M059J (cell line): ENCODE measurements at regions not wholly inside any gene's neighbourhood (a gene's known extent, or its start where the extent isn't known, plus 50 kb on each side); places are given as distances from the start of the nearest gene placed in this dataset.
"Not testable (repeated sequence)": the region's sequence is repeated elsewhere in the genome, so short reads cannot be mapped to it uniquely, and the experiment has no call there.

Experiments used
- DNase-seq: peaks from one replicate; pipeline ENCODE4 v3.0.0-alpha.2; 2012; ENCODE audit warnings: low read depth

DNA sequence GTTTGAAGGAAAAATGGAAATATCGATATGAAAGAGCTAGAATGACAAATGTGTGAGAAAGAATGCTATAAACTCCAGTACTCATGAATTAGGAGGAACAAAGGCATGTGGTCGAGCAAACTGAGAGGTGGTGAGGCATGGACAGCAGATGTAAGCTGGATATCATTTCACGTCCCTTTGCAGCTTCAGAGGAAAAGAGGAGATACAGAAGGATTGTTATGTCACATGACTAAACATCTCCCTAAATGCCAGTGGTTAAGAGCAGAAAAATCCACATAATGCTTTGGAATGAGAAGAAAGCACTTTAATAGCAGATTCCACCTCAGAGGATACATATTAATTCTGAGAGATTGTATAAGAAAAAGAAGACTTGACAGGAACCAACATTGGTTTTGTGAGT, 248.7 kb downstream of the ZIC4 start:
- DNase-seq: no peak

DNA sequence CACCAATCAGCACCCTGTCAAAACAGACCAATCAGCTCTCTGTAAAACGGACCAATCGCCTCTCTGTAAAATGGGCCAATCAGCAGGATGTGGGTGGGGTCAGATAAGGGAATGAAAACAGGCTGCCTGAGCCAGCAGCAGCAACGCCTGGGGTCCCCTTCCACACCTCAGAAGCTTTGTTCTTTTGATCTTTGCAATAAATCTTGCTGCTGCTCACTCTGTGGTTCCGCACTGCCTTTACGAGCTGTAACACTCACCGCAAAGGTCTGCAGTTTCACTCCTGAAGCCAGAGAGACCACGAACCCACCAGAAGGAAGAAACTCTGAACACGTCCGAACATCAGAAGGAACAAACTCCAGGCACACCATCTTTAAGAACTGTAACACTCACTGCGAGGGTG, 251.4 kb downstream of the ZIC4 start:
- not testable (repeated sequence) for DNase-seq

DNA sequence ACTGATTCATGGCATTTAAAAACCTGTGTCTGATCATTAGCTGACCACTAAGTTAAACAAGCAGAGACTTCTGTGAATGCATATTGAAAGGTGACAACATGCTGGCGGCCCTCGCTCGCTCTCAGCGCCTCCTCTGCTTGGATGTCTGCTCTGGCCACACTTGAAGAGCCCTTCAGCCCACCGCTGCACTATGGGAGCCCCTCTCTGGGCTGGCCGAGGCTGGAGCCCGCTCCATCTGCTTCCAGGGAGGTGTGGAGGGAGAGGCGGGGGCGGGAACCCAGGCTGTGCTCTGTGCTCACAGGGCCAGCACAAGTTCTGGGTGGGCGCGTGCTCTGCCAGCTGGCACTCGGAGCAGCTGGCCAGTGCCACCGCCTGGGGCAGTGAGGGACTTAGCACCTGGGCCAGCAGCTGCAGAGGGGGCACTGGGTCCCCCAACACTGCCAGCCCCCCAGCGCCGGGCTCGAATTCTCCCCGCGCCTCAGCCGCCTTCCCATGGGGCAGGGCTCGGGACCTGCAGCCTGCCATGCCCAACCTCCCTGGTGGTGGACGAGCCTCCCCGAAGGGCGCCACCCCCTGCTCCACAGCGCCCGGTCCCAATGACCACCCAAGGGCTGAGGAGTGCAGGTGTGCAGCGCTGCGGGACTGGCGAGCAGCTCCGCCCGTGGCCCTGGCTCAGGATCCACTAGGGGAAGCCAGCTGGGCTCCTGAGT, 252.4 kb downstream of the ZIC4 start:
- DNase-seq: no peak

DNA sequence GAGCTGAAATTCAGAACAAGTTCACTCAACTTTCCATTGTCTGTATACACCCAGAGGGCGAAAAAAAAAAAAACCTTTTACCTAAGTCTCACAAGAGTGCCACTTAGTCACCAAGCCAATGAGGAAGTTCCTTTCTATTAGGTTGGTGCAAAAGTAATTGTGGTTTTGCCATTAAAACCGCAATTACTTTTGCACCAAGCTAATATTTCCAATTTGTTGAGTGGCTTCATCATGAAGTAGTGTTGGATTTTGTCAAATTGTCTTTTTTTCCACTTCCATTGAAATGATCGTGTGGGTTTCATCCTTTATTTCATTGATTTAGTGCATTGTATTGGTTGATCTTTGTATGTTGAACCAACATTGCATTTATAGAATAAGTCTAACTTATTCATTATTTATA, 253.9 kb downstream of the ZIC4 start:
- DNase-seq: no peak

DNA sequence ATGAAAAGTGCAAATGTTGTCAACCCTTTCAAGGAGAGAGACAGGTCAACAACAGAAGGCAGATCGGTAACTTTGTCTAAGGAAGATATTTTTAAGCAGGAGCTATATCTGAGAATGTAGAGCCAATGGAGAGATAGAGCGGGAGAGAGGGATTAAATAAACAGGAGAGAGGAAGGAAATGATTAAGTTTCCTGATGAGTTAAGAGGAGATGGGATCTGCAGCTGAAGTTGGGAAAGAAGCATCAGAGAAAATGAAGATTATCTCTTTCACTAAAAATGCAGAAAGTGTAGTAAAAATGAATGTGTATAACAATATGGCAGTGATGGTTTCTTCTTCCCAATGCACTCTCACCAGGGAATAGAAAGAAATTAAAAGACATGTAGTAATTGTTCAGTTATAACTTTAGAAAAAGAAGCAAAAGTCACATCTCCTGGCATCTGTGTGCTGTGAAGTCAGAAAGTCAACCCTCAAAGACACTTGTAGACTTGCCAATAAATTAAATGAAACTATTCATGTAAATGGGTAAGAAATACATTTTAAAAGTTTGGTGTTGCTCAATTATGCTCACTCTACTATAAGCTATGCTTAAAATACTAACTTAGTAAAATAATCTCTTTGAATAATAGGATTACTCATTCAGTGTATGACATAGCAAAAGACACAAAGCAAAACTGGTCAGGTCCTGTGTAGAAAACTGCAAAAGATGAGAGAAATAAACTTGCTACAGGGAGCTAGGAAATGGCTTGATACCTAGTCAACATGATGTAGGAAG, 264.6 kb downstream of the ZIC4 start:
- DNase-seq: no peak

DNA sequence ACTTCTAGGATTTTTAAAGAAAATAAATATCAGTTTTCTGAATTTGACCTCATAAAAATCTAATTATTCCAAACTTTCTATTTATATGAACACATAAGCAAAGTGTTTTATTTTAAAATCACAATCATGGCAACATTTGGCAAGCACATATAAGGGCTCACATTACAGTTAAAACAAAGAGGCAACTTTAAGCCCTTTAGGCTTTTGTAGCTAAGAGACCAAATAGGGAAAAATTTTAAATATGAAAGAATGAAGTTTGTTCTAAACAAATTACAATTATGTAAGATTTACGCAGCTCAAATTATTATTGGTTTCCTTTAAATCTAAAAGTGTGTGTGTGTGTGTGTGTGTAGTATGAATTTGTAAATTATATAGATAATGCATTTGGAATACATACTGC, 267.0 kb downstream of the ZIC4 start:
- DNase-seq: no peak

DNA sequence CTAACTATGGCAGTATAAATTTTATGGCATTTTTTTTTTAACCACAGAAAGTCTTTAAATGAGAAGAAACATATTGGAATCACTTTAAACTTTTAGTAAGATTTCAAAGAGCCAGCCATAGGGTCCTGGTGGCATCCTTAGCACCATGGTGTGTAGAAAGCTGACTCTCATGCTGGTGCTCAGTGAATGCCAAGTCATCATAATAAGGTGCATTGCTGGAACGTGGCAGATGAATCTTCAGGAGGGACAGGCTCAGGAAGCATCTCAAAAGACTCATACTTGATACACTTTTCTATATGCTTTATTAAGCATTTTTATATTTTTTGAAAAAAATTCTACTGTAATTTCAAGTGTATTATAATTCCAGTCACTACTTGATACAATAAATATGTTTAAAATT, 274.2 kb downstream of the ZIC4 start:
- no peak for DNase-seq

DNA sequence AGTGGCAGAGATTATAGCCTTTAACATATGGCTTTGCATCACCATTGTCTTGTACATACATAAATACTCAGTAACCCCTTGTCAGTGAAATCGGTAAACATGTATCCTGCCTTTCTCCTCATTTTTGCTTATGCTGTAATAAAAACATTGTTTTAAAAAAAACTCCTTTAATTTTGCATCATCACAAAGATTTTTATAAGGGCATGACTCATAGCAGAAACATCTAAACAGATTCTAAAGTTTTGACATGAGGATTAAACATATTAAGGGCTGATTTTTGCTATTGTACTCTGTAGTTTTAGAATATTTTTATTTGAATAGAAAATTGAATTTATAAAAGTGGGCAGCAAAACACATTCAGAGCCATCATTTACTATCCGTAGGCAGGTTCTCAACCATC, 275.9 kb downstream of the ZIC4 start:
- DNase-seq: peak; percentile 49

DNA sequence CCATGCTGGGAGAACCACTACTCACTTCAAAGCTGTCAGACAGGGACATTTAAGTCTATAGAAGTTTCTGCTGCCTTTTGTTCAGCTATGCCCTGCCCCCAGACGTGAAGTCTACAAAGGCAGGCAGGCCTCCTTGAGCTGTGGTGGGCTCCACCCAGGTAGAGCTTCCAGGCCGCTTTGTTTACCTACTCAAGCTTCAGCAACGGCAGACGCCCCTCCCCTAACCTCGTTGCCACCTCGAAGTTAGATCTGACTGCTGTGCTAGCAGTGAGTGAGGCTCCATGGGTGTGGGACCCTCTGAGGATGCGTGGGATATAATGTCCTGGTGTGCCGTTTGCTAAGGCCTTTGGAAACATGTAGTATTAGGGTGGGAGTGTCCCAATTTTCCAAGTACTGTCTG, 276.7 kb downstream of the ZIC4 start:
- DNase-seq: no peak

DNA sequence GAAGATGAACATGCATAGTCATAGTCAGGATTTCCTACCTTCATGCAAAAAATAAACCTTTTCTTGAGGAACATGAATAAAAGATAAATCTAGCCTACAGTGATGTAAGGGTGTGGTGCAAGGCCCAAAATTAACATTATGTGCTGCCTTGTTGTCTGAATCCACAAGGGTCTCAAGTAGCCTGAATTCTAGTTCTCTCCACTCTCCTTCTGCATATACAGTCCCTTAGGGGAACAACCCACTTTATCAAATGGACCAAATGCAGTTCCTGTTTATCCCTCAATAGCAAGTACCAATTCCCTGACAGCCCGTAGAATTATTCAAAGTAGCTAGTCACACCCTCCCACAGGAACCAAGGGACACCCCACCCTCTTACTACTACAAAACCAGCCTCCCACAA, 284.0 kb downstream of the ZIC4 start:
- no peak for DNase-seq

DNA sequence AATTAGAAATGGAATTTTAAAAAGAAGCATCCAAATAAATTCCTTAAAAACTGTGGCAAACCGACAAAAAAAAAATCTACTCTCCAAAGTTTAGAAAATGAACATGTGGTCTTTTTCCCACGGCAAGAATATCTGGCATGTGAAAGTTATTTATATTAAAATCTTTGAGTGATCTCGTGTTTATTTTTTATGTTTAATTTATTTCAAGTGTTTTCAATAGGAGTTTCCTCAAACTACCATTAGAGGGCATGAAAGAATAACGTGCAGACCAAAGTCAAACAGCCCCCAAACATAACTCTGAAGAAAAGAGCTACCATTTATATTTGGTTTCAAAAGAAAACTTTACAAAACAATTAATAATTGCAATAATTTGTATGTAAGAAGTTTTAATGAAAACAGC, 286.4 kb downstream of the ZIC4 start:
- DNase-seq: peak; percentile 13

DNA sequence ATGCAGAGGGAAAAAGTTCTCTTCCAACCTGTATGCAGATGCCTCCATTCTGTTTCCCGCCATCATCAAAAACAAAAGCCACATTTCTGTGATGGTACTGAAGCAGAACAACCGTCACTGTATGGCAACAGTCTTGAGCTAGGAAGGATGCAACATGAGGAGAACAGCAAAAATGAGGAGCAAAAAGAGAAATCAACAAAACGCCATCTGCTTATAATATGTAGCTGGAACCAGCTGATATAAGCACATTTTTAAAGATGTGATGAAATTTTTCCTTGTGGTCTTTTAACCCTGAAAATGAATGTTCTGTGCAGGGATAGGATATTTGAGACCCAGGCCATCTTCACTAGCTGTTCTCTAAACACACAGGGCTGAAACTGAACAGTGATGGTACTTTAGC, 287.0 kb downstream of the ZIC4 start:
- DNase-seq: no peak

DNA sequence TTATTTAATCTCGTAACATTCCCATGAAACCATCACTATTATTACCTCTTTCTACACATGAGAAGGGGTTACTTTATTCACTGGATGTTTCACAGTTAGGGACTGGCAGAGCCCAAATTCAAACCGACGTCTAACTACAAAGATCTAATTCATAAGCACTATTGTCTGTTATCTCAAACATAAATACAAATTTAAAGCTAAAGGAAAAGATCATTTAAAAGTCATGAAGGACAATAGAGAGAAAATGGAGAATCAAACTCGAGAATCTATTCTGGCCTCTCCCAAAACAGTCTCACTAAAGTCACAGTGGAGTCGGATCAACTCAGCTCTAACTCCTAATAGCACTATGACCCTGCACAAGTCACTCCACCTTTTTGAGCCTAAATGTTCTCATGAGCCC, 287.7 kb downstream of the ZIC4 start:
- DNase-seq: no peak

DNA sequence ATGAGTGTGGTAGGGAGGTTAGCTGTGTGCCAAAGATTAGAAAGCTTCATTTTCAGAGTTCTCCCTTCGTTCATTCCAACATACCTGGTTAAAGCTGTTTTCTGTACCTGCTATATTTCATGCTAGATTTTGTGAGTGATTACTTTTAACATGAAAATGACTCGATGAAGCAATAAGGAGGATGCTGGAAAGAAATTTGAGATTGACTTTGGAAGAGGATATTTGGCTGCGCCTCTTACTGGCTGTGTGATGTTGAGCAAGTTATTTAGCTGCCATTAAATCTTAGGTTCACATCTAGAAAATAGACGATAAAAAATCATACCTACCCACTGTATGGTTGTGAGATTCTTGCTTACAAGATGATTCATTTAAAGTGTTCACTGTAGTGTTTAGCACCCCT, 288.7 kb downstream of the ZIC4 start:
- DNase-seq: no peak

DNA sequence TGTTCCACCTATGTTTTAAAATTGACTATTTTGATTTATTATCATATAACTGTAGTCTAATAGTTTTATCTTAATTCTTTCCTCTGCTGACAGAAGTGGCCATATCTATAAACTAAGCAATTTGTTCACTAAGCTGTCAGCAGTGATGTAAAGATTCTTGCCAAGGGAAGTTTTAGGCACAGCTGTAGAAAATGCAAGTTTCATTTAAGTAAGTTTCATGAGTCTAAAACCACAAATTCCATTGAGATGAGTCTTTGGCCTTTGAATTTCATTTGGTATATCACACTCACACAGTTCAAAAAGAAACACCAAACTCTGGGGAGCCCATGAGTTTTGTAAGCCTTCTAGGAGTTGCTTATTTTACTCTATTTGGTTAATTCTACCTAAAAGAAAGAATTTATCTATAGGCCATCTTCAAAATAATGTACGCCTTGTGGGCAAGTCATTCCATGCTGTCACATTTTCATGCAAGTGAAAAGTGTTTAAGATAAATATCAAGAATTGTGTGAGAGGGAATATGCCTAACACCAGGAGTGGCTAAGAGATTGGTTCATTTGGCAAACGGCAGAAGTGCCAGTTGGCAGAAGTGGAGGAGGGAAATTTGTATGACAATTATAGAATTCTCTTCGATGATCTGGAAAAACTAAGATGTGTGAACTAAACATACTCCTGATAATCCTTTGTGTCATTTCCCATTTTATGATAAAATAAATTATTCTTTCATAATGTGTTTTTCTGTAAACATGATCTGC, 292.9 kb downstream of the ZIC4 start:
- DNase-seq: peak; percentile 83

DNA sequence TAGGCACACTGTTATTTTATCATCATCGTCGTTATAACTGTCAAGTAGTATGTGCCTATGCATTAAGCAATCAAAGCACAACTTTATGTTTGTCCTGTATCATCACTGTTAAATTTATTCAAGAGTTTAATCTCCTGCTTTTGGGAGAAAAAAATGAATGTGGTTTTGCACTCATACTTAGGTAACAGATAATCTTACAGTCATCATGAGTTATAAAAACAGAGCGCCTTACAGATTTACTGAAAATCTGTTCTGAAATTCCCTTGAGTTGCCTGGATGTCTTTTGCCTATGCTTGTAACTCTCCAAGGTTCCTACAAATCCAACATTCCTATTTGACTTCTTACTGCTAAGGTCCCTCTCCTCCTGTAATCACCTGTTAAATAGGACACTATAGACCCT, 307.3 kb downstream of the ZIC4 start:
- no peak for DNase-seq

DNA sequence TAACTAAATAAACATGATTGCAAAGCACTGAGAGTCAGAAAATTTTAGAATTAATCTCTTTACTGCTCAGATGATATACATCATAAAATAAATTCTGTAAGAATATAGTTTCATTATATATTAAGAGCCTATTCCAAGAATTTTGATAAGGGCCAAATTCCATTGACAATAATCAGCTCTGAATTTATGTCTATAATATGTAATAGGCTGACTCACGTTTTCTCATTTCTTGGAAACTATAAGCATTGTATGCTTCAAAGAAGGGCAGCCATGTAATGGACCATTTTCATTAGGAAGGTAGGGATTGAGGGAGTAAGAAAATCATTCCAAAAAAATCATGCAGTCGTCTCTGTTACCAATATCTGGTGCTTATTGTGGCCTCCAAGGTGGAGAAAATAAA, 315.9 kb downstream of the ZIC4 start:
- no peak for DNase-seq

DNA sequence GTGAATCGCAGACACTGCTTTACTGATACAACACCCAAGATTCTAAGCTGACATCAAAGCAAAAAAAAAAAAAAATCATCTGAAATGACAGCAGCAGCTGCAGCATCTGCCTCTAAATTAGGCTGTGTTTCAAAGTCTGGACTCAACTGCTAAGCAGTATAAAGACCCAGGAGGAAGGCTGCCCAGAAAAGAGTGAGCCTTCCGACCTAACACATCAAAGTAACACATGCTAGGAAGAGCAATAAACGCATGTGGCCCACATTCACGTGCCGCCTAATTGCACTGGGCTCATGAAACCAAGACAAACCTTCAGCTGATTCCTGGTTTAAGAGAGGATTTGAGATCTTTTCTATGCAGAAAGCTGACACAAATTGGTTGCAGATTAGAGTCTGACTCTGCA, 317.1 kb downstream of the ZIC4 start:
- DNase-seq: no peak

DNA sequence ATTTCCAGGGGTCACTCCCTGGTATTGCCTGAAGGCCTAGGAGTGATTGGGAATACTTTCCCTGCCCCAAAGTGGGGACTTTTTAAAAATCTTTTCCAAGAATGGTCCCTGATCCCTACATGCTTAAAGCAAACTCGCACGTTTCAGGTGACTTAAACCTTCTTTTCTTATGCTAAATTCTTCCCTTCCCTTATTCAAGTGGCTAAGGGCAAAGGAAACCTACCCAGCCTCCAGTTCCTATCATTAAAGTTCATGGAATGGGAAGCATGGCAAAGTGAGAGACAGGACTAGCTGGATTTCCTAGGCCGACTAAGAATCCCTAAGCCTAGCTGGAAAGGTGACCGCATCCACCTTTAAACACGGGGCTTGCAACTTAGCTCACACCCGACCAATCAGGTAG, 346.8 kb downstream of the ZIC4 start:
- DNase-seq: not testable (repeated sequence)

DNA sequence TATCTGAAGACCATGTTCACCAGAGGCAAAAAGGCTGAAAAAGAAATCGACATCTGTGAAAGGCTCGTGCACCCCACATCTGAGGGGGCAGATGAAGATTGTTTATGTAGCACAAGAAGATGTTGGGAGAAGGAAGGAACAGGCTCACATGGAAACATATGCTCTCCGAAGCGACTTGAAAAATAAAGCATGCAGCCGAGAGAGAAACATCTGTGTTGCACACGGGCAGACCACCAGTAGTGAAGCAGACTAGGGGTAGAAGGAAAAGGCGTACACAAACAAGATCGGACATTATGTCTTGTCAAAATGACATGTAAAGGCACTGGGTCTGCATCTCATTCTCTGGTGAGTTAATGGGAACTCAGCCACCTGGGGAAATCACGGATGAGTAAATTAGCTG, 356.5 kb downstream of the ZIC4 start:
- no peak for DNase-seq

DNA sequence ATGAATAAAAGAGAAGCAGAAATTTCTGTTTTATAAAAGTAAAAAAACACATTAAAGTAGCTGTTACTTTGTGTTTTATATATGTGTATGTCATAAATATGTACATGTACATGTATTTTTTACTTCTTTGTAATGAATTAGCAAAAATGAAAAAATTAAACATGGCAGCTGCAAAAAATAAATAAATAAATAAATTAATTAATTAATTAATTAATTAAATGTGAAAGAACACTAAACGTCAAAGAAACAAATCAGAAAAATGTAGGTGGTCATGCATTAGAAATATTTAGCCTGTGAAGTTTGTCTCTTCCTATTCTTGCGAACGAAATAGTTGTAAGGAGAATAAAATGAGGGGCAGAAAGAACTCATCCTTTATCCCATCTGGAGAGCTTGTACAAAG, 357.0 kb downstream of the ZIC4 start:
- DNase-seq: no peak

DNA sequence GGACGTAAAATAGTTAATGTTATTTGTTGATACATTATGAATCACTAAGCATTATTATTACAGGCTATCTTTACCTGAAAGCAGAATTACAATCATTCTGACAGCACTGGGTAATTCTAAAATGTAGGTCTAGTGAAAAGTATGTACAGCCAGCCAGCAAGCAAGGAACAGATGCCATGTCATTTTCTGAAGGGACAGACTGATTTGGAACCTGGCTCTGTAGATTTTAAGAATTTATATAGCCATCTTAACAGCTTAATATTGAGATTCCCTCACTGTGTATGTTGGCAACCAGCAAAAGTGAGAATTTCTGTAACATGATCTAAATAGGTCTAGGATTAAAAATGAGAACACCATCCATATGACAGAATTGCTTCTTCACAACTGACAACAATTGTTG, 359.4 kb downstream of the ZIC4 start:
- DNase-seq: no peak

DNA sequence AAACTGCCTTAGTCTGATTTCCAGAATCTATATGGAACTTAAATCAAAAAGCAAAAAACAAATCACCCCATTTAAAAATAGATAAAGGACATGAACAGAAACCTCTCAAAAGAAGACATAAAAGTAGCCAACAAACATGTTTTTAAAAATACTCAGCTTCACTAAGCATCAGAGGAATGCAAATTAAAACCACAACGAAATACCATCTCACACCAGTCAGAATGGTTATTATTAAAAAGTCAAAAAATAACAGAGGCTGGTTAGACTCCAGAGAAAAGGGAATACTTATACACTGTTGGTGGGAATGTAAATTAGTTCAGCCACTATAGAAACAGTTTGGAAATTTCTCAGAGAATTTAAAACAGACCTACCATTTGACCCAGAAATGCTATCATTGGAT, 367.9 kb downstream of the ZIC4 start:
- DNase-seq: peak; percentile 32
